GM23338 (cell line): ENCODE measurements at regions not wholly inside any gene's neighbourhood (a gene's known extent, or its start where the extent isn't known, plus 50 kb on each side); places are given as distances from the start of the nearest gene placed in this dataset.

Experiments
- ATAC-seq: fragments of 200-7000 bp; cut with Tn5 transposase; 3 replicates; pipeline ENCODE4 v1.9.1; 2020
- DNase-seq: peaks from one replicate; pipeline ENCODE4 v3.0.0-alpha.2; 2015; ENCODE audit warnings: low spot score
- H2AFZ ChIP-seq: fragments of 200-600 bp; sonication (generic); 2 replicates; pipeline ENCODE4 v1.8.0; 2016; ENCODE audit warnings: antibody characterized with exemption, mild to moderate bottlenecking, moderate library complexity
- H3F3A ChIP-seq: fragments of 200-600 bp; sonication (generic); replicated peaks from 2 replicates; pipeline ENCODE4 v1.8.0; 2017; ENCODE audit warnings: antibody characterized with exemption, mixed run types, low read depth
- H3K27ac ChIP-seq: fragments of 200-600 bp; sonication (generic); 2 replicates; pipeline ENCODE4 v1.6.1; 2016; ENCODE audit warnings: low read depth
- H3K27me3 ChIP-seq: fragments of 200-600 bp; sonication (generic); 2 replicates; pipeline ENCODE4 v1.8.0; 2016; ENCODE audit warnings: mild to moderate bottlenecking, mixed run types, moderate library complexity; ENCODE audit not compliant: insufficient read depth
- H3K36me3 ChIP-seq: fragments of 200-600 bp; sonication (generic); 2 replicates; pipeline ENCODE4 v1.8.0; 2016; ENCODE audit warnings: mild to moderate bottlenecking; ENCODE audit not compliant: insufficient read depth
- H3K4me1 ChIP-seq: fragments of 200-600 bp; sonication (generic); 2 replicates; pipeline ENCODE4 v1.8.0; 2016; ENCODE audit warnings: mild to moderate bottlenecking, moderate library complexity; ENCODE audit not compliant: insufficient read depth
- H3K4me2 ChIP-seq: fragments of 200-600 bp; sonication (generic); 2 replicates; pipeline ENCODE4 v1.7.1; 2017; ENCODE audit warnings: mixed run types
- H3K4me3 ChIP-seq: fragments of 200-600 bp; sonication (generic); 2 replicates; pipeline ENCODE4 v1.6.1; 2016; ENCODE audit warnings: mixed run types
- H3K79me2 ChIP-seq: fragments of 200-600 bp; sonication (generic); replicated peaks from 2 replicates; pipeline ENCODE4 v1.8.0; 2017; ENCODE audit warnings: mild to moderate bottlenecking; ENCODE audit not compliant: insufficient read depth
- H3K9me2 ChIP-seq: fragments of 200-600 bp; sonication (generic); 2 replicates; pipeline ENCODE4 v1.8.0; 2017; ENCODE audit not compliant: insufficient read depth
- H4K20me1 ChIP-seq: fragments of 200-600 bp; sonication (generic); replicated peaks from 2 replicates; pipeline ENCODE4 v1.8.0; 2017; ENCODE audit warnings: mild to moderate bottlenecking; ENCODE audit not compliant: insufficient read depth
- H3K27ac Mint-ChIP-seq: 2 replicates; pipeline ENCODE4 v1.8.0; 2020; ENCODE audit warnings: inconsistent platforms, mild to moderate bottlenecking, moderate library complexity, mixed read lengths
- H3K27me3 Mint-ChIP-seq: 3 replicates; pipeline ENCODE4 v1.8.0; 2022; ENCODE audit warnings: low read depth, mild to moderate bottlenecking, moderate library complexity, mixed read lengths, inconsistent platforms; ENCODE audit not compliant: insufficient read depth, poor library complexity
- H3K36me3 Mint-ChIP-seq: 3 replicates; pipeline ENCODE4 v1.8.0; 2021; ENCODE audit warnings: low read depth, mild to moderate bottlenecking, inconsistent platforms, moderate library complexity, mixed read lengths
- H3K4me1 Mint-ChIP-seq: 3 replicates; pipeline ENCODE4 v1.8.0; 2020; ENCODE audit warnings: mild to moderate bottlenecking, inconsistent platforms, mixed read lengths
- H3K4me3 Mint-ChIP-seq: 3 replicates; pipeline ENCODE4 v1.8.0; 2021; ENCODE audit warnings: moderate library complexity, mild to moderate bottlenecking, inconsistent platforms, mixed read lengths
- H3K9me3 Mint-ChIP-seq: 3 replicates; pipeline ENCODE4 v1.8.0; 2020; ENCODE audit warnings: moderate library complexity, mild to moderate bottlenecking, inconsistent platforms, mixed read lengths
- CREB1 ChIP-seq: fragments of 250-450 bp; sonication (Bioruptor Pico); IDR thresholded peaks from 2 replicates; pipeline ENCODE4 v1.5.0; 2020; ENCODE audit warnings: low read depth, mild to moderate bottlenecking, moderate library complexity
- EZH2 ChIP-seq: fragments of 200-600 bp; sonication (generic); IDR thresholded peaks from one replicate; pipeline ENCODE4 v1.8.0; 2017; ENCODE audit warnings: antibody characterized with exemption, mild to moderate bottlenecking, low read depth; ENCODE audit not compliant: unreplicated experiment
- EZH2phosphoT487 ChIP-seq: fragments of 200-600 bp; sonication (generic); IDR thresholded peaks from one replicate; pipeline ENCODE4 v1.8.1; 2018; ENCODE audit warnings: antibody characterized with exemption; ENCODE audit not compliant: unreplicated experiment
- JUNB ChIP-seq: IDR thresholded peaks from one replicate; pipeline ENCODE4 v1.6.1; 2016; ENCODE audit warnings: antibody characterized with exemption; ENCODE audit not compliant: unreplicated experiment
- POLR2AphosphoS5 ChIP-seq: IDR thresholded peaks from 2 replicates; pipeline ENCODE4 v1.6.1; 2016; ENCODE audit warnings: antibody characterized with exemption, low read depth
- REST ChIP-seq: IDR thresholded peaks from one replicate; pipeline ENCODE4 v1.6.1; 2018; ENCODE audit warnings: antibody characterized with exemption; ENCODE audit not compliant: unreplicated experiment
- STAT1 ChIP-seq: IDR thresholded peaks from one replicate; pipeline ENCODE4 v1.6.1; 2016; ENCODE audit warnings: antibody characterized with exemption; ENCODE audit not compliant: unreplicated experiment
- ZNF331 ChIP-seq: fragments of 250-450 bp; sonication (Bioruptor Pico); IDR thresholded peaks from 2 replicates; pipeline ENCODE4 v1.5.0; 2020; ENCODE audit warnings: low read depth, mild to moderate bottlenecking, moderate library complexity
- TF ChIP-seq, protein P1 (sequence below): fragments of 250-450 bp; sonication (Bioruptor Pico); IDR thresholded peaks from 2 replicates; pipeline ENCODE4 v1.5.0; 2020; ENCODE audit warnings: mild to moderate bottlenecking, moderate library complexity
- TF ChIP-seq, protein P2 (sequence below): IDR thresholded peaks from 2 replicates; pipeline ENCODE4 v1.6.1; 2016; ENCODE audit warnings: antibody characterized with exemption

GRCh38 chr5:7991125-7991821, 122.3 kb downstream of the MTRR start:
- Histone ChIP-seq H3K27me3 (no peaks in the 10 kb centered on the region), H2AFZ (peak overlapping the region; percentile 83; the same call in 1 of the 2 replicates), H3K4me3 (no peak overlapping the region), H3K27ac (no peak overlapping the region), H3K79me2 (no peaks in the 10 kb centered on the region), H3K4me2 (no peak overlapping the region), H3F3A (no peaks in the 10 kb centered on the region), H3K4me1 (peaks cover 2% of the 10 kb centered on the region; the same call in 1 of the 2 replicates), H3K36me3 (no peaks in the 10 kb centered on the region), H4K20me1 (no peaks in the 10 kb centered on the region), H3K9me2 (0 out of 2 replicates have a peak, but pooled peaks cover 6% of the 10 kb centered on the region)
- no peak for TF ChIP-seq REST
- TF ChIP-seq POLR2AphosphoS5, result no peak
- H3K27me3 Mint-ChIP-seq, result no peaks in the 10 kb centered on the region
- ATAC-seq (peak; percentile 96), DNase-seq (peak; percentile 83)
- no peaks in the 10 kb centered on the region for H3K36me3 Mint-ChIP-seq
- no peak overlapping the region for H3K4me3 Mint-ChIP-seq
- H3K4me1 Mint-ChIP-seq, result peaks cover 4% of the 10 kb centered on the region
- H3K27ac Mint-ChIP-seq, result no peak overlapping the region
- no peaks in the 10 kb centered on the region for H3K9me3 Mint-ChIP-seq

DNA sequence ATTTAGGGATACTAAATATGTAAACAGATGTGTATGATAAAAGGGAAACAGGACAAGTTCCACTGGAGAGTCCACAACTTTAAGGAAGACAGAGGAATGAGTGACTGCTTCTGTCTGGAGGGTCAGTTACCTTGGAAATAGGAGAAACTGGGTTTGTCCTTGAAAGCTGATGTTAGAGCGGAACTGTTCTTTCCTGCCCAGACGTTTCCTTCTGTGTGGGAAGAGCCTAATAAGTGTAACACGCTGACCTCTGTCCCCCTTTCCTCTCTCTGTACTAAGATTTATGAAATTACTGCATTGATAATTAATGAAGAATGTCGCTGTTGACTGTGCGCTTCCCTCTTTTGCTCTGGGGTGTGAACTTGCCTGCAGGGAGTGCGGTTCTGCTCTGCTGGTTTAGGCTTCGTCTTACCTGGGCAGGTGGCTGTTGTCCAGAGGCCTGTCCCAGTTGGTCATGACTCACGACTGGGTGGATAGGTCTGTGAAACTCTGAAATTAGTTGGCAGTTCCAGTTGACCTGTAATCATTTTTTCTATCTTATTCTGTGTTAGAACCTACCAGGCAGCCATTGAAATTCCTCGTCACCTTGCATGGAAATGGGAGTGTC, 126.8 kb downstream of the MTRR start:
- Mint-ChIP-seq H3K27ac (no peak overlapping the region), H3K4me3 (no peak overlapping the region), H3K27me3 (no peaks in the 10 kb centered on the region), H3K4me1 (peaks cover 4% of the 10 kb centered on the region), H3K9me3 (no peaks in the 10 kb centered on the region), H3K36me3 (no peaks in the 10 kb centered on the region)
- no peak overlapping the region for H3K27ac ChIP-seq
- H3K27me3 ChIP-seq, result no peaks in the 10 kb centered on the region
- H4K20me1 ChIP-seq, result no peaks in the 10 kb centered on the region
- peaks cover 2% of the 10 kb centered on the region; the same call in 1 of the 2 replicates for H3K4me1 ChIP-seq
- H3K4me2 ChIP-seq, result no peak overlapping the region
- no peak overlapping the region for H3K4me3 ChIP-seq
- no peaks in the 10 kb centered on the region for H3F3A ChIP-seq
- H2AFZ ChIP-seq, result peak overlapping the region; percentile 57; the same call in 1 of the 2 replicates
- 0 out of 2 replicates have a peak, but pooled peaks cover 6% of the 10 kb centered on the region for H3K9me2 ChIP-seq
- H3K36me3 ChIP-seq, result no peaks in the 10 kb centered on the region
- DNase-seq (no peak), ATAC-seq (no peak)
- no peaks in the 10 kb centered on the region for H3K79me2 ChIP-seq
- TF ChIP-seq EZH2 (no peak), ZNF331 (CRISPR knock-in tag) (no peak), JUNB (no peak), CREB1 (CRISPR knock-in tag) (no peak), STAT1 (no peak), POLR2AphosphoS5 (no peak), EZH2phosphoT487 (no peak)
- TF ChIP-seq, protein P1, sequence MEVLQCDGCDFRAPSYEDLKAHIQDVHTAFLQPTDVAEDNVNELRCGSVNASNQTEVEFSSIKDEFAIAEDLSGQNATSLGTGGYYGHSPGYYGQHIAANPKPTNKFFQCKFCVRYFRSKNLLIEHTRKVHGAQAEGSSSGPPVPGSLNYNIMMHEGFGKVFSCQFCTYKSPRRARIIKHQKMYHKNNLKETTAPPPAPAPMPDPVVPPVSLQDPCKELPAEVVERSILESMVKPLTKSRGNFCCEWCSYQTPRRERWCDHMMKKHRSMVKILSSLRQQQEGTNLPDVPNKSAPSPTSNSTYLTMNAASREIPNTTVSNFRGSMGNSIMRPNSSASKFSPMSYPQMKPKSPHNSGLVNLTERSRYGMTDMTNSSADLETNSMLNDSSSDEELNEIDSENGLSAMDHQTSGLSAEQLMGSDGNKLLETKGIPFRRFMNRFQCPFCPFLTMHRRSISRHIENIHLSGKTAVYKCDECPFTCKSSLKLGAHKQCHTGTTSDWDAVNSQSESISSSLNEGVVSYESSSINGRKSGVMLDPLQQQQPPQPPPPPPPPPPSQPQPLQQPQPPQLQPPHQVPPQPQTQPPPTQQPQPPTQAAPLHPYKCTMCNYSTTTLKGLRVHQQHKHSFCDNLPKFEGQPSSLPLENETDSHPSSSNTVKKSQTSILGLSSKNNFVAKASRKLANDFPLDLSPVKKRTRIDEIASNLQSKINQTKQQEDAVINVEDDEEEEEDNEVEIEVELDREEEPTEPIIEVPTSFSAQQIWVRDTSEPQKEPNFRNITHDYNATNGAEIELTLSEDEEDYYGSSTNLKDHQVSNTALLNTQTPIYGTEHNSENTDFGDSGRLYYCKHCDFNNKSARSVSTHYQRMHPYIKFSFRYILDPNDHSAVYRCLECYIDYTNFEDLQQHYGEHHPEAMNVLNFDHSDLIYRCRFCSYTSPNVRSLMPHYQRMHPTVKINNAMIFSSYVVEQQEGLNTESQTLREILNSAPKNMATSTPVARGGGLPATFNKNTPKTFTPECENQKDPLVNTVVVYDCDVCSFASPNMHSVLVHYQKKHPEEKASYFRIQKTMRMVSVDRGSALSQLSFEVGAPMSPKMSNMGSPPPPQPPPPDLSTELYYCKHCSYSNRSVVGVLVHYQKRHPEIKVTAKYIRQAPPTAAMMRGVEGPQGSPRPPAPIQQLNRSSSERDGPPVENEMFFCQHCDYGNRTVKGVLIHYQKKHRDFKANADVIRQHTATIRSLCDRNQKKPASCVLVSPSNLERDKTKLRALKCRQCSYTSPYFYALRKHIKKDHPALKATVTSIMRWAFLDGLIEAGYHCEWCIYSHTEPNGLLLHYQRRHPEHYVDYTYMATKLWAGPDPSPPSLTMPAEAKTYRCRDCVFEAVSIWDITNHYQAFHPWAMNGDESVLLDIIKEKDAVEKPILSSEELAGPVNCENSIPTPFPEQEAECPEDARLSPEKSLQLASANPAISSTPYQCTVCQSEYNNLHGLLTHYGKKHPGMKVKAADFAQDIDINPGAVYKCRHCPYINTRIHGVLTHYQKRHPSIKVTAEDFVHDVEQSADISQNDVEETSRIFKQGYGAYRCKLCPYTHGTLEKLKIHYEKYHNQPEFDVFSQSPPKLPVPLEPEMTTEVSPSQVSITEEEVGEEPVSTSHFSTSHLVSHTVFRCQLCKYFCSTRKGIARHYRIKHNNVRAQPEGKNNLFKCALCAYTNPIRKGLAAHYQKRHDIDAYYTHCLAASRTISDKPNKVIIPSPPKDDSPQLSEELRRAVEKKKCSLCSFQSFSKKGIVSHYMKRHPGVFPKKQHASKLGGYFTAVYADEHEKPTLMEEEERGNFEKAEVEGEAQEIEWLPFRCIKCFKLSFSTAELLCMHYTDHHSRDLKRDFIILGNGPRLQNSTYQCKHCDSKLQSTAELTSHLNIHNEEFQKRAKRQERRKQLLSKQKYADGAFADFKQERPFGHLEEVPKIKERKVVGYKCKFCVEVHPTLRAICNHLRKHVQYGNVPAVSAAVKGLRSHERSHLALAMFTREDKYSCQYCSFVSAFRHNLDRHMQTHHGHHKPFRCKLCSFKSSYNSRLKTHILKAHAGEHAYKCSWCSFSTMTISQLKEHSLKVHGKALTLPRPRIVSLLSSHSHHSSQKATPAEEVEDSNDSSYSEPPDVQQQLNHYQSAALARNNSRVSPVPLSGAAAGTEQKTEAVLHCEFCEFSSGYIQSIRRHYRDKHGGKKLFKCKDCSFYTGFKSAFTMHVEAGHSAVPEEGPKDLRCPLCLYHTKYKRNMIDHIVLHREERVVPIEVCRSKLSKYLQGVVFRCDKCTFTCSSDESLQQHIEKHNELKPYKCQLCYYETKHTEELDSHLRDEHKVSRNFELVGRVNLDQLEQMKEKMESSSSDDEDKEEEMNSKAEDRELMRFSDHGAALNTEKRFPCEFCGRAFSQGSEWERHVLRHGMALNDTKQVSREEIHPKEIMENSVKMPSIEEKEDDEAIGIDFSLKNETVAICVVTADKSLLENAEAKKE, result no peak
- TF ChIP-seq, protein P2, sequence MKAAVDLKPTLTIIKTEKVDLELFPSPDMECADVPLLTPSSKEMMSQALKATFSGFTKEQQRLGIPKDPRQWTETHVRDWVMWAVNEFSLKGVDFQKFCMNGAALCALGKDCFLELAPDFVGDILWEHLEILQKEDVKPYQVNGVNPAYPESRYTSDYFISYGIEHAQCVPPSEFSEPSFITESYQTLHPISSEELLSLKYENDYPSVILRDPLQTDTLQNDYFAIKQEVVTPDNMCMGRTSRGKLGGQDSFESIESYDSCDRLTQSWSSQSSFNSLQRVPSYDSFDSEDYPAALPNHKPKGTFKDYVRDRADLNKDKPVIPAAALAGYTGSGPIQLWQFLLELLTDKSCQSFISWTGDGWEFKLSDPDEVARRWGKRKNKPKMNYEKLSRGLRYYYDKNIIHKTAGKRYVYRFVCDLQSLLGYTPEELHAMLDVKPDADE, result no peak
